ENCODE measurements at regions not wholly inside any gene's neighbourhood (a gene's known extent, or its start where the extent isn't known, plus 50 kb on each side); places are given as distances from the start of the nearest gene placed in this dataset.

DNA sequence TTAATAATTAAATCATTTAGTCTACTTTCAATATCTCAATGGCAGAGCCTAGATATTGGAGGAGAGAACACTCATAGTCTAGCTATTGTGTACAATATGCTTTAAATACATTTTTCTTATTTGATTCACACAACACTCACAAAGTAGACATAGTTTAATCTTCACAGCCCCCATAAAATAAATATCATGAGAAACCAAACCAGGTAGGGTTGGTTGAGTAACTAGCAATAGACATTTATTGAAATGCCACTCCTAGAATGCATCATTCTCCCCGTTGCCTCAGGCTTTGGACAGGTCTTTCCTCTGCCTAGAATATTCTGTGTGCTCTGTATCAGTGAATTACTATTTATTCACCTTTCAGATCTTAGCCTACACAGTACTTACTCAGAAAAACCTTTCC, 141.9 kb downstream of the CEMIP2 start:
- intact Hi-C loops (cut with DNase I, micrococcal nuclease), result no loop called here
- DNase-seq (no peak), ATAC-seq (peak; percentile 52)
- no peaks in the 10 kb centered on the region for H3K4me1 ChIP-seq (ENCODE audit: low read depth)
- no peaks in the 10 kb centered on the region for H3K36me3 ChIP-seq (ENCODE audit: low read depth)
- no peak for TF ChIP-seq CTCF (IDR thresholded peaks at IDR 0.05)
- H3K9me3 ChIP-seq, result no peaks in the 10 kb centered on the region
- no peak overlapping the region for H3K4me3 ChIP-seq

DNA sequence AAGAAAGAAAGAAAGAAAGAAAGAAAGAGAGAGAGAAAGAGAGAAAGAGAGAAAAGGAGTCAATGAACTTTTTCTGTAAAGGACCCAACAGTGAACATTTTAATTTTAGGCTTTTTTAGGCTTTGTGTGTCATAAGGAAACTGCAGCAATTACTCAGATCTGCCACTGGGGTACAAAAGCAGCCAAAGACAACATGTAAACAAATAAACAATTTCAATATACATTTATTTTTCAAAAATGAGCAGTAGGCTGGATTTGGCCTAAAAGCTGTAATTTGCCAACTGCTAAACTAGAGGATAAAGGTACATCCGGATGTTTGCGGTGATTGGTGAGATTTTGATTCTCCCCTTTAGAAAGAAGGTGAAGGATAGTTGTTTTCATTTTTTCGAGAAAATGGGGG, 143.6 kb downstream of the CEMIP2 start:
- no peak for TF ChIP-seq CTCF (IDR thresholded peaks at IDR 0.05)
- intact Hi-C loops (cut with DNase I, micrococcal nuclease), result no loop called here
- Histone ChIP-seq H3K9me3 (no peaks in the 10 kb centered on the region), H3K4me1 (ENCODE audit: low read depth) (no peaks in the 10 kb centered on the region), H3K36me3 (ENCODE audit: low read depth) (no peaks in the 10 kb centered on the region), H3K4me3 (no peak overlapping the region)
- no peak for DNase-seq
- ATAC-seq, result no peak

GRCh38 chr9:71620746-71621145, 147.6 kb downstream of the CEMIP2 start:
- ATAC-seq, result no peak

GRCh38 chr9:71620331-71620730, 148.0 kb downstream of the CEMIP2 start:
- intact Hi-C loops (cut with DNase I, micrococcal nuclease), result no loop called here

More at GRCh38 chr9:71620746-71621145, 147.6 kb downstream of the CEMIP2 start:
- Histone ChIP-seq H3K36me3 (ENCODE audit: low read depth) (no peaks in the 10 kb centered on the region), H3K9me3 (no peaks in the 10 kb centered on the region), H3K4me1 (ENCODE audit: low read depth) (no peaks in the 10 kb centered on the region), H3K4me3 (no peak overlapping the region)
- intact Hi-C loops (cut with DNase I, micrococcal nuclease), result no loop called here
- TF ChIP-seq CTCF (IDR thresholded peaks at IDR 0.05), result no peak
- DNase-seq, result no peak

GRCh38 chr9:71619926-71620325, 148.4 kb downstream of the CEMIP2 start:
- DNase-seq, result no peak

More at GRCh38 chr9:71620331-71620730, 148.0 kb downstream of the CEMIP2 start:
- H3K4me1 ChIP-seq (ENCODE audit: low read depth), result no peaks in the 10 kb centered on the region
- no peak for TF ChIP-seq CTCF (IDR thresholded peaks at IDR 0.05)
- H3K4me3 ChIP-seq, result no peak overlapping the region
- DNase-seq (no peak), ATAC-seq (no peak)
- H3K9me3 ChIP-seq, result no peaks in the 10 kb centered on the region
- no peaks in the 10 kb centered on the region for H3K36me3 ChIP-seq (ENCODE audit: low read depth)

More at GRCh38 chr9:71619926-71620325, 148.4 kb downstream of the CEMIP2 start:
- Histone ChIP-seq H3K4me3 (no peak overlapping the region), H3K9me3 (no peaks in the 10 kb centered on the region), H3K4me1 (ENCODE audit: low read depth) (no peaks in the 10 kb centered on the region), H3K36me3 (ENCODE audit: low read depth) (no peaks in the 10 kb centered on the region)
- no peak for ATAC-seq
- no peak for TF ChIP-seq CTCF (IDR thresholded peaks at IDR 0.05)
- intact Hi-C loops (cut with DNase I, micrococcal nuclease), result no loop called here

All from mucosa of descending colon (tissue), 3 donors.